Mesendoderm (in vitro differentiated cells): ENCODE measurements at regions not wholly inside any gene's neighbourhood (a gene's known extent, or its start where the extent isn't known, plus 50 kb on each side); places are given as distances from the start of the nearest gene placed in this dataset.

Experiments
- DNase-seq: peaks from one replicate; pipeline ENCODE4 v3.0.0; 2013
- H2AK5ac ChIP-seq: 2 replicates; pipeline ENCODE4 v1.6.1; 2013; ENCODE audit warnings: low read length, inconsistent platforms
- H2BK120ac ChIP-seq: 2 replicates; pipeline ENCODE4 v1.6.1; 2013; ENCODE audit warnings: low read depth, mild to moderate bottlenecking, low read length, moderate library complexity, mixed read lengths
- H2BK15ac ChIP-seq: replicated peaks from 2 replicates; pipeline ENCODE4 v1.6.1; 2013; ENCODE audit warnings: low read depth, mild to moderate bottlenecking, moderate library complexity
- H2BK5ac ChIP-seq: 2 replicates; pipeline ENCODE4 v1.6.1; 2013; ENCODE audit warnings: low read length, inconsistent platforms
- H3K18ac ChIP-seq: 2 replicates; pipeline ENCODE4 v1.6.1; 2013; ENCODE audit warnings: mild to moderate bottlenecking, low read length, mixed read lengths
- H3K23ac ChIP-seq: one replicate; pipeline ENCODE4 v1.6.1; 2013; ENCODE audit warnings: low read length
- H3K27ac ChIP-seq: 2 replicates; pipeline ENCODE4 v1.5.1; 2013; ENCODE audit warnings: low read depth, mild to moderate bottlenecking, inconsistent platforms, low read length, moderate library complexity
- H3K27me3 ChIP-seq: 2 replicates; pipeline ENCODE4 v1.6.1; 2013; ENCODE audit warnings: low read length, control low read depth, mild to moderate bottlenecking, inconsistent platforms; ENCODE audit not compliant: insufficient read depth, poor library complexity
- H3K36me3 ChIP-seq: 2 replicates; pipeline ENCODE4 v1.6.1; 2013; ENCODE audit warnings: low read length, inconsistent platforms; ENCODE audit not compliant: control insufficient read depth, insufficient read depth
- H3K4ac ChIP-seq: one replicate; pipeline ENCODE4 v1.6.1; 2013; ENCODE audit warnings: low read depth, mild to moderate bottlenecking, low read length, moderate library complexity
- H3K4me1 ChIP-seq: 2 replicates; pipeline ENCODE4 v1.6.1; 2013; ENCODE audit warnings: low read depth, low read length, inconsistent platforms; ENCODE audit not compliant: control insufficient read depth
- H3K4me2 ChIP-seq: 2 replicates; pipeline ENCODE4 v1.6.1; 2013; ENCODE audit warnings: low read length
- H3K4me3 ChIP-seq: 2 replicates; pipeline ENCODE4 v1.5.1; 2013; ENCODE audit warnings: mild to moderate bottlenecking, low read length
- H3K56ac ChIP-seq: one replicate; pipeline ENCODE4 v1.6.1; 2013; ENCODE audit warnings: low read length
- H3K79me1 ChIP-seq: 2 replicates; pipeline ENCODE4 v1.6.1; 2013; ENCODE audit warnings: low read length, inconsistent platforms
- H3K79me2 ChIP-seq: 2 replicates; pipeline ENCODE4 v1.6.1; 2013; ENCODE audit warnings: mild to moderate bottlenecking, low read length; ENCODE audit not compliant: control insufficient read depth, insufficient read depth
- H3K9ac ChIP-seq: 2 replicates; pipeline ENCODE4 v1.6.1; 2013; ENCODE audit warnings: low read length, inconsistent platforms
- H4K5ac ChIP-seq: one replicate; pipeline ENCODE4 v1.6.1; 2013; ENCODE audit warnings: low read length
- H4K8ac ChIP-seq: one replicate; pipeline ENCODE4 v1.6.1; 2013; ENCODE audit warnings: low read depth, mild to moderate bottlenecking, control low read depth, low read length, moderate library complexity
- WGBS: extraction: QIAGEN DNeasy Blood & Tissue Kit; methylation state at CpG from one replicate; pipeline ENCODE4 v1.1.7; 2013; ENCODE audit warnings: low lambda C conversion rate, missing lambda C conversion rate; ENCODE audit not compliant: insufficient coverage; ENCODE audit errors: extremely low coverage; 5-methylcytosine and 5-hydroxymethylcytosine counted together

GRCh38 chr9:11338130-11338529, 725.3 kb upstream of the PTPRD start:
- Histone ChIP-seq H3K4ac (no peak overlapping the region), H3K56ac (no peak overlapping the region), H3K79me2 (no peaks in the 10 kb centered on the region), H3K23ac (no peak overlapping the region), H3K4me3 (no peak overlapping the region), H2BK5ac (no peak overlapping the region), H2BK120ac (no peak overlapping the region), H3K4me1 (no peaks in the 10 kb centered on the region), H4K8ac (no peak overlapping the region), H3K36me3 (no peaks in the 10 kb centered on the region), H3K9ac (no peak overlapping the region), H3K4me2 (no peak overlapping the region), H4K5ac (no peak overlapping the region), H2BK15ac (no peak overlapping the region), H2AK5ac (no peak overlapping the region), H3K18ac (no peak overlapping the region), H3K27me3 (no peaks in the 10 kb centered on the region), H3K27ac (no peak overlapping the region), H3K79me1 (no peaks in the 10 kb centered on the region)
- DNase-seq = no peak
- WGBS = no CpG with 5 or more reads among the region's 1 CpG

GRCh38 chr9:11340654-11341053, 727.9 kb upstream of the PTPRD start:
- Histone ChIP-seq H4K8ac (no peak overlapping the region), H4K5ac (no peak overlapping the region), H3K23ac (no peak overlapping the region), H2BK120ac (no peak overlapping the region), H3K27ac (no peak overlapping the region), H3K4me3 (no peak overlapping the region), H3K4ac (no peak overlapping the region), H3K4me1 (no peaks in the 10 kb centered on the region), H3K56ac (no peak overlapping the region), H3K36me3 (no peaks in the 10 kb centered on the region), H3K79me1 (no peaks in the 10 kb centered on the region), H3K18ac (no peak overlapping the region), H2BK15ac (no peak overlapping the region), H3K9ac (no peak overlapping the region), H2BK5ac (no peak overlapping the region), H2AK5ac (no peak overlapping the region), H3K4me2 (no peak overlapping the region), H3K79me2 (no peaks in the 10 kb centered on the region), H3K27me3 (no peaks in the 10 kb centered on the region)
- no peak for DNase-seq
- no CpG with 5 or more reads among the region's 1 CpG for WGBS

DNA sequence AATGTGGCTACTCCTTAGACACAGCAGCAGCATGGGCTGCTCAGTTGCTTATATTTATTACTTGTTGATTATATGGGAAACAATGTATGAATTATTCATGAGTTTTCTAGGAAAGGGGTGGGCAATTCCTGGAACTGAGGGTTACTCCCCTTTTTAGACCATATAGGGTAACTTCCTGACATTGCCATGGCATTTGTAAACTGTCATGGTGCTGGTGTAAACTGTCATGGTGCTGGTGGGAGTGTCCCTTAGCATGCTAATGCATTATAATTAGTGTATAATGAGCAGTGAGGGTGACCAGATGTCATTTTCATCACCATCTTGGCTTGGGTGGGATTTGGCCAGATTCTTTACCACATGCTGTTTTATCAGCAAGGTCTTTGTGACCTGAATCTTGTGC, 734.6 kb upstream of the PTPRD start:
- Histone ChIP-seq H3K36me3 (no peaks in the 10 kb centered on the region), H2BK15ac (no peak overlapping the region), H3K79me2 (no peaks in the 10 kb centered on the region), H3K4me3 (no peak overlapping the region), H2BK120ac (no peak overlapping the region), H3K23ac (no peak overlapping the region), H3K79me1 (no peaks in the 10 kb centered on the region), H4K5ac (no peak overlapping the region), H4K8ac (no peak overlapping the region), H3K9ac (no peak overlapping the region), H3K18ac (no peak overlapping the region), H3K27me3 (no peaks in the 10 kb centered on the region), H3K4me2 (no peak overlapping the region), H3K4ac (no peak overlapping the region), H3K27ac (no peak overlapping the region), H3K56ac (no peak overlapping the region), H3K4me1 (no peaks in the 10 kb centered on the region), H2BK5ac (no peak overlapping the region), H2AK5ac (no peak overlapping the region)
- no peak for DNase-seq

DNA sequence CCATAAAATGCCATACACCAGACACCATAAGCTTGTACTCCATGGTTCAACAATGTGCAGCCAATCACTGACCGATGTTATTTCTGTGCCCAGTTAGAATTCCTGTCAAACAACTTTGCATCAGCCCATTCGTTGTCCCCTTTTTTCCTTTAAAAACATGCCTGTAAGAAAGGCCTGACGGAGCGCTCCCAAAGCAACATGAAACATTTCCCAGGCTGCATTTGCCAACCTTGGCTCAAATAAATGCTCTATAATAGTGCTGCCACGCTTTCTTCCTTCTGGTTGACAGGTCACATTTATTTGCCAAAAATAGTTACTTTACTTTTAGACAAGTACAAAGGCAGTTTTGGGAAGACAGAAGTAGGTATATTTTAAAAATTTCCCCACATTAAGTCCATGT, 735.6 kb upstream of the PTPRD start:
- Histone ChIP-seq H3K79me2 (no peaks in the 10 kb centered on the region), H3K79me1 (no peaks in the 10 kb centered on the region), H2AK5ac (no peak overlapping the region), H3K23ac (no peak overlapping the region), H4K8ac (no peak overlapping the region), H2BK120ac (no peak overlapping the region), H3K27ac (no peak overlapping the region), H3K18ac (no peak overlapping the region), H3K4ac (no peak overlapping the region), H3K4me1 (no peaks in the 10 kb centered on the region), H3K9ac (no peak overlapping the region), H3K56ac (no peak overlapping the region), H2BK15ac (no peak overlapping the region), H3K36me3 (no peaks in the 10 kb centered on the region), H3K4me2 (no peak overlapping the region), H2BK5ac (no peak overlapping the region), H3K27me3 (no peaks in the 10 kb centered on the region), H3K4me3 (no peak overlapping the region), H4K5ac (no peak overlapping the region)
- no peak for DNase-seq
- no CpG with 5 or more reads among the region's 5 CpGs for WGBS

GRCh38 chr9:11349187-11349586, 736.4 kb upstream of the PTPRD start:
- H3K56ac ChIP-seq = no peak overlapping the region
- no peaks in the 10 kb centered on the region for H3K36me3 ChIP-seq
- no peak overlapping the region for H3K9ac ChIP-seq
- H2BK120ac ChIP-seq = no peak overlapping the region
- H4K8ac ChIP-seq = no peak overlapping the region
- no peak overlapping the region for H2BK15ac ChIP-seq
- no peak overlapping the region for H2BK5ac ChIP-seq
- H4K5ac ChIP-seq = no peak overlapping the region
- H3K4me2 ChIP-seq = no peak overlapping the region
- H2AK5ac ChIP-seq = no peak overlapping the region
- H3K23ac ChIP-seq = no peak overlapping the region
- no peaks in the 10 kb centered on the region for H3K79me2 ChIP-seq
- DNase-seq = no peak
- H3K79me1 ChIP-seq = no peaks in the 10 kb centered on the region
- WGBS = no CpG with 5 or more reads among the region's 5 CpGs
- no peaks in the 10 kb centered on the region for H3K27me3 ChIP-seq
- H3K4me1 ChIP-seq = no peaks in the 10 kb centered on the region
- H3K4me3 ChIP-seq = no peak overlapping the region
- H3K18ac ChIP-seq = no peak overlapping the region
- H3K27ac ChIP-seq = no peak overlapping the region
- H3K4ac ChIP-seq = no peak overlapping the region

DNA sequence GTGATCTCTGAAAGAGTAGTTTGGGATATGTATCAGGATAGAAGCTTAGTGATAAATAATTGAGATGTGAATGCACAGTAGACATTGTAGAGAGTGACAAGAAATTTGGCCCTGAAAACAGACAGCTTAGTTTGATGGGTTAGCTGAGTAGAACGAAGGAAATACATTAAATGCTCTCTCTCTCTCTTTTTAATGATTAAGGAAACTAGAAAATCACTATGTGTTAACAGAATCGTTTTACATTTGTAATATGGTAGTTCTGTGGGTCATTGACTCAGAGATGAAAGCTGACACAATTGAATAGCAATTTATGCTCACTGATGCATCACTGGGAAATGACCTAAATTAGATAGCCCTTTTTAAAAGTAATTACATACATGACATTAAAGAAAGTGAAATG, 739.8 kb upstream of the PTPRD start:
- Histone ChIP-seq H3K23ac (no peak overlapping the region), H3K4me2 (no peak overlapping the region), H3K36me3 (no peaks in the 10 kb centered on the region), H4K5ac (no peak overlapping the region), H2BK5ac (no peak overlapping the region), H3K79me2 (no peaks in the 10 kb centered on the region), H4K8ac (no peak overlapping the region), H2BK15ac (no peak overlapping the region), H3K27ac (no peak overlapping the region), H3K4me3 (no peak overlapping the region), H2AK5ac (no peak overlapping the region), H3K9ac (no peak overlapping the region), H3K4ac (no peak overlapping the region), H3K79me1 (no peaks in the 10 kb centered on the region), H3K4me1 (no peaks in the 10 kb centered on the region), H2BK120ac (no peak overlapping the region), H3K18ac (no peak overlapping the region), H3K27me3 (no peaks in the 10 kb centered on the region), H3K56ac (no peak overlapping the region)
- DNase-seq = no peak
- WGBS = no CpG with 5 or more reads among the region's 2 CpGs
